Hippocampal formation (tissue), 2 donors: ENCODE measurements at regions not wholly inside any gene's neighbourhood (a gene's known extent, or its start where the extent isn't known, plus 50 kb on each side); places are given as distances from the start of the nearest gene placed in this dataset.
"Not testable (repeated sequence)": the region's sequence is repeated elsewhere in the genome, so short reads cannot be mapped to it uniquely, and the experiment has no call there.

Source experiments
- DNase-seq, 2 donors: peaks; one replicate each; lab custom pipeline; 2025; lab: John Stamatoyannopoulos, UW

GRCh38 chr9:103407260-103407659 is 412.1 kb downstream of the CYLC2 start:
- no peak for DNase-seq

- DNase-seq, result no peak
Observed at GRCh38 chr9:103410059-103410458, 414.9 kb downstream of the CYLC2 start.

GRCh38 chr9:103427696-103428095 is 432.6 kb downstream of the CYLC2 start:
- no peak for DNase-seq

- no peak for DNase-seq
Observed at GRCh38 chr9:103430469-103430868, 435.3 kb downstream of the CYLC2 start.

GRCh38 chr9:103431809-103432208 is 436.7 kb downstream of the CYLC2 start:
- no peak for DNase-seq

GRCh38 chr9:103444176-103444575 is 449.0 kb downstream of the CYLC2 start:
- no peak for DNase-seq

GRCh38 chr9:103458826-103459225 is 463.7 kb downstream of the CYLC2 start:
- DNase-seq, result no peak

GRCh38 chr9:103471241-103471640 is 476.1 kb downstream of the CYLC2 start:
- DNase-seq, result no peak

GRCh38 chr9:103474156-103474555 is 479.0 kb downstream of the CYLC2 start:
- no peak for DNase-seq

- no peak for DNase-seq
Observed at GRCh38 chr9:103483471-103484096, 488.5 kb downstream of the CYLC2 start.

GRCh38 chr9:103485138-103485537 is 490.0 kb downstream of the CYLC2 start:
- DNase-seq, result no peak

GRCh38 chr9:103514767-103515166 is 519.6 kb downstream of the CYLC2 start:
- DNase-seq, result no peak

GRCh38 chr9:103522409-103522808 is 527.3 kb downstream of the CYLC2 start:
- DNase-seq, result no peak

GRCh38 chr9:103530934-103531333 is 535.8 kb downstream of the CYLC2 start:
- no peak for DNase-seq

- DNase-seq, result no peak
Observed at GRCh38 chr9:103533318-103533717, 538.2 kb downstream of the CYLC2 start.

- no peak for DNase-seq
Observed at GRCh38 chr9:103537426-103537825, 542.3 kb downstream of the CYLC2 start.

- DNase-seq, result no peak
Observed at GRCh38 chr9:103545260-103545659, 548.8 kb upstream of the SMC2 start.

- no peak for DNase-seq
Observed at GRCh38 chr9:103552712-103553111, 541.4 kb upstream of the SMC2 start.

GRCh38 chr9:103574056-103574455 is 520.1 kb upstream of the SMC2 start:
- DNase-seq, result no peak

- DNase-seq, result no peak
Observed at GRCh38 chr9:103586721-103587120, 507.4 kb upstream of the SMC2 start.

- DNase-seq, result no peak
Observed at GRCh38 chr9:103601287-103601686, 492.8 kb upstream of the SMC2 start.

GRCh38 chr9:103611950-103612349 is 482.2 kb upstream of the SMC2 start:
- not testable (repeated sequence) for DNase-seq

- no peak for DNase-seq
Observed at GRCh38 chr9:103615994-103616393, 478.1 kb upstream of the SMC2 start.

GRCh38 chr9:103617046-103617445 is 477.1 kb upstream of the SMC2 start:
- peak in 1 of 2 donors; percentile 68 for DNase-seq
